GM13977 (cell line): ENCODE measurements at regions not wholly inside any gene's neighbourhood (a gene's known extent, or its start where the extent isn't known, plus 50 kb on each side); places are given as distances from the start of the nearest gene placed in this dataset.
A peak's percentile ranks its signal among the peaks of the same experiment; 100 is the strongest.
"Not testable (repeated sequence)": the region's sequence is repeated elsewhere in the genome, so short reads cannot be mapped to it uniquely, and the experiment has no call there.

Experiments
- DNase-seq: peaks from one replicate; pipeline ENCODE4 v3.0.0; 2012; ENCODE audit warnings: low spot score
- CTCF ChIP-seq: IDR thresholded peaks from 2 replicates; pipeline ENCODE4 v1.5.1; 2012; ENCODE audit warnings: mild to moderate bottlenecking, control low read depth; ENCODE audit not compliant: insufficient read depth; ENCODE audit errors: extremely low read depth, missing control alignments
- in situ Hi-C: fragments of 300-500 bp; cut with MboI; formaldehyde crosslinking; loops from one replicate; pipeline ENCODE4 v1.12.0; 2022; ENCODE audit warnings: low sequenced_read_pairs, low pct_unique_long_range_greater_than_20kb, mixed read lengths, inconsistent platforms; ENCODE audit not compliant: unreplicated experiment

GRCh38 chr20:18876394-18876793 lies 62.8 kb downstream of the SCP2D1 start:
- in situ Hi-C loops = loop anchor here (25.0 kb wide), 1 partner anchor 111 kb away; no protein-coding TSS in a partner anchor
- not testable (repeated sequence) for DNase-seq

- no peak for TF ChIP-seq CTCF
- in situ Hi-C loops = loop anchor here (25.0 kb wide), 1 partner anchor 108 kb away; no protein-coding TSS in a partner anchor
- no peak for DNase-seq
These were observed 65.7 kb downstream of the SCP2D1 start for GRCh38 chr20:18879262-18879661.

- no peak for DNase-seq
- no peak for TF ChIP-seq CTCF
- in situ Hi-C loops = loop anchor here (25.0 kb wide), 1 partner anchor 101 kb away; no protein-coding TSS in a partner anchor
These were observed 73.2 kb downstream of the SCP2D1 start for GRCh38 chr20:18886756-18887155.

GRCh38 chr20:18901980-18902737 lies 88.6 kb downstream of the SCP2D1 start:
- in situ Hi-C loops = loop anchor here (25.0 kb wide), 1 partner anchor 265 kb away; no protein-coding TSS in a partner anchor
- no peak for TF ChIP-seq CTCF

GRCh38 chr20:18904192-18904591 lies 90.6 kb downstream of the SCP2D1 start:
- in situ Hi-C loops = loop anchor here (25.0 kb wide), 1 partner anchor 267 kb away; no protein-coding TSS in a partner anchor
- TF ChIP-seq CTCF = no peak
- no peak for DNase-seq

More at GRCh38 chr20:18901980-18902737, 88.6 kb downstream of the SCP2D1 start:
- no peak for DNase-seq

GRCh38 chr20:18904624-18905023 lies 91.0 kb downstream of the SCP2D1 start:
- no peak for DNase-seq
- peak; percentile 32 for TF ChIP-seq CTCF
- in situ Hi-C loops = loop anchor here (25.0 kb wide), 1 partner anchor 267 kb away; no protein-coding TSS in a partner anchor

- no peak for TF ChIP-seq CTCF
- DNase-seq = no peak
These were observed 92.5 kb downstream of the SCP2D1 start for GRCh38 chr20:18906046-18906445.

More at GRCh38 chr20:18906046-18906445, 92.5 kb downstream of the SCP2D1 start:
- in situ Hi-C loops = loop anchor here (25.0 kb wide), 1 partner anchor 269 kb away; no protein-coding TSS in a partner anchor
